Endodermal cell (in vitro differentiated cells): ENCODE measurements at regions not wholly inside any gene's neighbourhood (a gene's known extent, or its start where the extent isn't known, plus 50 kb on each side); places are given as distances from the start of the nearest gene placed in this dataset.

ENCODE experiments used
- DNase-seq: peaks from one replicate; pipeline ENCODE4 v3.0.0-alpha.2; 2017
- H3K27ac ChIP-seq: 2 replicates; pipeline ENCODE4 v1.5.1; 2013; ENCODE audit warnings: mild to moderate bottlenecking, low read depth, low read length, moderate library complexity
- H3K27me3 ChIP-seq: 2 replicates; pipeline ENCODE4 v1.6.1; 2013; ENCODE audit warnings: mild to moderate bottlenecking, low read length, moderate library complexity; ENCODE audit not compliant: insufficient read depth, control insufficient read depth, poor library complexity, severe bottlenecking
- H3K36me3 ChIP-seq: 2 replicates; pipeline ENCODE4 v1.7.0; 2013; ENCODE audit warnings: mild to moderate bottlenecking, low read length, moderate library complexity; ENCODE audit not compliant: control insufficient read depth, insufficient read depth
- H3K4me1 ChIP-seq: one replicate; pipeline ENCODE4 v1.7.0; 2013; ENCODE audit warnings: low read length; ENCODE audit not compliant: control insufficient read depth, insufficient read depth
- H3K4me3 ChIP-seq: 2 replicates; pipeline ENCODE4 v1.5.1; 2013; ENCODE audit warnings: mild to moderate bottlenecking, low read length, moderate library complexity
- H3K9ac ChIP-seq: 2 replicates; pipeline ENCODE4 v1.6.1; 2013; ENCODE audit warnings: mild to moderate bottlenecking, low read length, moderate library complexity; ENCODE audit not compliant: poor library complexity, severe bottlenecking; ENCODE audit errors: extremely low read depth
- H3K9me3 ChIP-seq: 2 replicates; pipeline ENCODE4 v1.6.1; 2013; ENCODE audit warnings: mild to moderate bottlenecking, low read length, moderate library complexity; ENCODE audit not compliant: control insufficient read depth
- H3K27ac Mint-ChIP-seq: 2 replicates; pipeline ENCODE4 v1.8.0; 2020; ENCODE audit warnings: mixed read lengths
- H3K27me3 Mint-ChIP-seq: 2 replicates; pipeline ENCODE4 v1.8.0; 2021; ENCODE audit warnings: mild to moderate bottlenecking, mixed read lengths; ENCODE audit not compliant: insufficient read depth
- H3K36me3 Mint-ChIP-seq: 2 replicates; pipeline ENCODE4 v1.8.0; 2020; ENCODE audit warnings: low read depth, mixed read lengths
- H3K4me1 Mint-ChIP-seq: 2 replicates; pipeline ENCODE4 v1.8.0; 2020; ENCODE audit warnings: mixed read lengths
- H3K4me3 Mint-ChIP-seq: 2 replicates; pipeline ENCODE4 v1.8.0; 2020; ENCODE audit warnings: mild to moderate bottlenecking, moderate library complexity, mixed read lengths
- H3K9me3 Mint-ChIP-seq: 2 replicates; pipeline ENCODE4 v1.8.0; 2020; ENCODE audit warnings: mild to moderate bottlenecking, mixed read lengths
- CTCF ChIP-seq: fragments of 200-600 bp; sonication (generic); conservative IDR thresholded peaks from 2 replicates; pipeline ENCODE4 v1.5.0; 2021; ENCODE audit warnings: antibody characterized with exemption, mild to moderate bottlenecking
- WGBS, 2 experiments: methylation state at CpG; one replicate each; pipeline versions ENCODE4 v1.1.5 to v1.1.7; 2013; ENCODE audit warnings: missing lambda C conversion rate in 2 of 2, mixed read lengths in 1 of 2; ENCODE audit not compliant: insufficient coverage in 1 of 2, insufficient read length in 1 of 2; 5-methylcytosine and 5-hydroxymethylcytosine counted together

DNA sequence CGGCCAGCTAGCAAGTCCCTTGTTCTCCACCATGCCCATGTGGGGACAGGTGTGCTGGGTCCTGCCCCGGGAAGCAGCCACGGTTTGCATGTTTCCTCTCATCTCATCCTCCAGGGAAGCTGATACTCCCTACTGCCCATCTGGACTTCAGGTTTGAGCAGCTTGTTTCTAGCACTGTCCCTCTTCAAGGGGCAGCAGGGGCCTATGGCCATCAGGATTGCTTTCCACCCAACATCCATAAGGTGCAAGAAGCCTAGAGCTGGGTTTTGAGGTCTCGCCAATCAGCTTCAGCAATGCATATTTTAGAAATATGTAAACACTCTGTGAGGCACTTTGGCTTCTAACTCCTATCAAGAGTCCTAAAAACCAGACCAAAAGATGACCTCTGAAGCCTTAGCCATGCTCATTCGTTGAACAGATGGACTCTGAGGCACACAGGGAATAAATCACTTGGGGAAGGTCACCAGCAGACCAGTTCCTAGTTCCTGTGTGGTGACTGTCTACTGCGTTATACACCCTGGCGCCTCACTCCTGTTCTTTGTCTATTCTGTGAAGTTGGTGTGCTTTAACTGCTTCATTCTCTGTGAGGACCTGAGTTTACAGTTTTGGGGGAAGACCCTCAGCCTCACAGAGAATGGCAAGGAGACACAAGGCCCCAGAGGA, 192.6 kb upstream of the TWIST2 start:
- TF ChIP-seq CTCF: no peak
- H3K36me3 ChIP-seq: no peaks in the 10 kb centered on the region
- no peaks in the 10 kb centered on the region for H3K27me3 ChIP-seq
- no peak overlapping the region for H3K27ac ChIP-seq
- Mint-ChIP-seq H3K27ac (no peak overlapping the region), H3K4me1 (peaks cover 7% of the 10 kb centered on the region), H3K36me3 (no peaks in the 10 kb centered on the region), H3K9me3 (peaks cover 1% of the 10 kb centered on the region), H3K4me3 (no peak overlapping the region), H3K27me3 (peaks cover 15% of the 10 kb centered on the region)
- no peak for DNase-seq
- no peaks in the 10 kb centered on the region for H3K4me1 ChIP-seq
- H3K4me3 ChIP-seq: no peak overlapping the region
- no peaks in the 10 kb centered on the region for H3K9me3 ChIP-seq
- WGBS, 2 experiments: 71 to 82% methylated on average over 6 to 7 of the region's 7 CpGs
- no peak overlapping the region for H3K9ac ChIP-seq

- peaks cover 7% of the 10 kb centered on the region for H3K4me1 Mint-ChIP-seq
- Histone ChIP-seq H3K9ac (no peak overlapping the region), H3K36me3 (no peaks in the 10 kb centered on the region), H3K4me1 (no peaks in the 10 kb centered on the region), H3K27me3 (no peaks in the 10 kb centered on the region), H3K4me3 (no peak overlapping the region), H3K9me3 (no peaks in the 10 kb centered on the region), H3K27ac (no peak overlapping the region)
- no peak for TF ChIP-seq CTCF
- H3K4me3 Mint-ChIP-seq: no peak overlapping the region
- no peak for DNase-seq
- peaks cover 15% of the 10 kb centered on the region for H3K27me3 Mint-ChIP-seq
- no peak overlapping the region for H3K27ac Mint-ChIP-seq
- no peaks in the 10 kb centered on the region for H3K36me3 Mint-ChIP-seq
- 69 to 80% methylated on average over 5 to 8 of the region's 8 CpGs for WGBS, 2 experiments
- H3K9me3 Mint-ChIP-seq: peaks cover 2% of the 10 kb centered on the region
These were observed 191.7 kb upstream of the TWIST2 start for GRCh38 chr2:238655974-238656722.

DNA sequence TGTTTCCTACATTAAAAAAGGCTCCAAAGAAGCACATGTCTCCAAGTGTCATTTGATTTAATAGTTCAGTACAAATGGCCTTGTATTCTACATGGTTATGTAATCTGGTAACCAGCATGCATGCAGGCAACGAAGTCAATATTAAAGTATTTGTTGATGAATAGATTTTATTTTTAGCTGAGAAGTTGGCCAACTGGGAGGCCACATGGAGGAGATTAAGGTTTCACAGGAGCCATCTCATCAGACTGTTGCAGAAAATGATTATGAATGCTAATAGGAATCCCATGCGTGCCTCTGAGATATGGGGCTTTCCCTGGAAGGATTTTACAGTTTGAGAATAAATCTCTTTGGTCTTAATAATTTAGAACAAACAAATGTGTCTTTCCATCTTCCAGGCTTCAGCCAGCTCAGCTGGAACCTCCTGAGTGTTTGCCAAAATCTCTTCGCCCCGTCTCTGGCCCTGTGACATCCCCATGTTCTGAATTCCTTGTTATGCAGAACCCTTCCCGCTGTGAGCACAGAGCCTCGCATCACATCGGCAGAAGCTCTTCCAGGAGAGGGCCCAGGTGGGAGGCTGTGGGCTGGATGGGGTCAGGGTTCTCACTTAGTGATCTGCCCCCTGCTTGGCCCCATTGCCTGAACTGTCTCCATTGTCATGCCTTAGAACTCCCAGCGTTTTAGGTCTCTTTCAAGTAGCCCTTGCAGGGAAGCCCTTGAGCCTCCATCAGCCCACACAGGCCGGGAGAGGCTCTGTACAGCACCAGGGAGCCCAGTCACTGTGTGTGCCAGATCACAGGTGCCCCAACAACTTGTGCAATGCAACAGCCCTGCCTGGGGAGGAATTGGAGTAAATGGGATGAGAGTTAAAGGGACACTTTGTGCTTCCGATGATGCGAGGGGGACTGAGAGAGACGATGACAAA, 190.5 kb upstream of the TWIST2 start:
- TF ChIP-seq CTCF: no peak
- Mint-ChIP-seq H3K4me3 (no peak overlapping the region), H3K4me1 (peaks cover 7% of the 10 kb centered on the region), H3K27me3 (peaks cover 15% of the 10 kb centered on the region), H3K27ac (no peak overlapping the region), H3K9me3 (peaks cover 3% of the 10 kb centered on the region), H3K36me3 (no peaks in the 10 kb centered on the region)
- WGBS, 2 experiments: 67 to 79% methylated on average over 8 to 12 of the region's 12 CpGs
- Histone ChIP-seq H3K4me1 (no peaks in the 10 kb centered on the region), H3K4me3 (no peak overlapping the region), H3K9ac (no peak overlapping the region), H3K36me3 (no peaks in the 10 kb centered on the region), H3K27me3 (no peaks in the 10 kb centered on the region), H3K27ac (no peak overlapping the region), H3K9me3 (no peaks in the 10 kb centered on the region)
- peak; percentile 93 for DNase-seq
